ENCODE measurements at regions not wholly inside any gene's neighbourhood (a gene's known extent, or its start where the extent isn't known, plus 50 kb on each side); places are given as distances from the start of the nearest gene placed in this dataset.

DNA sequence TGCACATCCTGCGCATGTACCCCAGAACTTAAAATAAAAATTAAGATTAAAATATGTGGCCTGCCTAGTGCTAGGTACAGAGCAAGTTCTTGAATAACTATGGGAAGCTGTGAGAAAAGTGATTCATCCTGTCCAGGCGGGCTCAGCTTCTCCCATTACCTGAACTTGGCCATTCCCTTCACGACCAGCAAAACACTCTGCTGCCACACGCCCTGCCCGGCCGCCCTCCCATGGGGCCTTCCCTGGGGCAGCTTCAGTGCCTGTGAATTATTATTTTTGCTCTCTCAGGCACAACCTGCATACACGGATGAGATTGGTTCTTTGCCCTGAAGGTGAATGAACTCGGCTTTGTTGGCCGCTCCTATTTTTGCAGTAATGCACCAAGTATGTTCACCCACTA, 209.2 kb upstream of the SHH start:
- intact Hi-C loops (cut with DNase I): no loop called here
- ATAC-seq (no peak), DNase-seq (no peak)
- Histone ChIP-seq H3K4me1 (no peaks in the 10 kb centered on the region), H3K27ac (no peak overlapping the region), H3K36me3 (no peaks in the 10 kb centered on the region), H3K4me3 (no peak overlapping the region), H3K27me3 (peaks cover 0 to 6% (median 4%) of the 10 kb centered on the region in 7 donors), H3K9me3 (peaks cover 0 to 5% (median 0%) of the 10 kb centered on the region in 11 donors)
- 86 to 88% methylated on average over 9 of the region's 9 CpGs for WGBS, 2 donors
- TF ChIP-seq, protein P1, sequence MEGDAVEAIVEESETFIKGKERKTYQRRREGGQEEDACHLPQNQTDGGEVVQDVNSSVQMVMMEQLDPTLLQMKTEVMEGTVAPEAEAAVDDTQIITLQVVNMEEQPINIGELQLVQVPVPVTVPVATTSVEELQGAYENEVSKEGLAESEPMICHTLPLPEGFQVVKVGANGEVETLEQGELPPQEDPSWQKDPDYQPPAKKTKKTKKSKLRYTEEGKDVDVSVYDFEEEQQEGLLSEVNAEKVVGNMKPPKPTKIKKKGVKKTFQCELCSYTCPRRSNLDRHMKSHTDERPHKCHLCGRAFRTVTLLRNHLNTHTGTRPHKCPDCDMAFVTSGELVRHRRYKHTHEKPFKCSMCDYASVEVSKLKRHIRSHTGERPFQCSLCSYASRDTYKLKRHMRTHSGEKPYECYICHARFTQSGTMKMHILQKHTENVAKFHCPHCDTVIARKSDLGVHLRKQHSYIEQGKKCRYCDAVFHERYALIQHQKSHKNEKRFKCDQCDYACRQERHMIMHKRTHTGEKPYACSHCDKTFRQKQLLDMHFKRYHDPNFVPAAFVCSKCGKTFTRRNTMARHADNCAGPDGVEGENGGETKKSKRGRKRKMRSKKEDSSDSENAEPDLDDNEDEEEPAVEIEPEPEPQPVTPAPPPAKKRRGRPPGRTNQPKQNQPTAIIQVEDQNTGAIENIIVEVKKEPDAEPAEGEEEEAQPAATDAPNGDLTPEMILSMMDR (IDR thresholded peaks at IDR 0.05): no peak

DNA sequence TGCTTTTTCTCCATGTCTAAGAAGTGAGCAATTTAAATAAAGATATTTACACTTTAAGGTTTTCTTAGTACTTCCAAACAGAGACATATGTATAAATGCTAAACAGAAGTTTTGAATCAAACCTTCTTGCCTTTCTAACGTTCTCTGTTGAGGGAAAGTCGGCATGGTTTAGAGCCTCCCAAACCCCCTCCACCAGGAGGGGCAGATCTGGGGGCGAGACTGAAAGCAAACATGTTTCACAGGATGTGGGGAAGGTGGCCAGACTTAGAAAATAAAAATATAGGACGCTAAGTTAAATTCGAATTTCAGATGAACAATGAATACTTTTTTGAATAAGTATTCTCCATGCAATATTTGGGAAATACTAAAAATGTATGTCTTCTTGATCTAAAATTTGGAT, 208.3 kb upstream of the SHH start:
- H3K27ac ChIP-seq: no peak overlapping the region
- DNase-seq: no peak
- TF ChIP-seq, protein P1 (IDR thresholded peaks at IDR 0.05): no peak
- no peak for ATAC-seq
- H3K27me3 ChIP-seq: peaks cover 0 to 8% (median 4%) of the 10 kb centered on the region in 7 donors
- WGBS, 2 donors: 75 to 77% methylated on average over 5 of the region's 5 CpGs
- no peaks in the 10 kb centered on the region for H3K36me3 ChIP-seq
- peaks cover 0 to 5% (median 0%) of the 10 kb centered on the region in 11 donors for H3K9me3 ChIP-seq
- intact Hi-C loops (cut with DNase I): no loop called here
- no peaks in the 10 kb centered on the region for H3K4me1 ChIP-seq
- H3K4me3 ChIP-seq: no peak overlapping the region

DNA sequence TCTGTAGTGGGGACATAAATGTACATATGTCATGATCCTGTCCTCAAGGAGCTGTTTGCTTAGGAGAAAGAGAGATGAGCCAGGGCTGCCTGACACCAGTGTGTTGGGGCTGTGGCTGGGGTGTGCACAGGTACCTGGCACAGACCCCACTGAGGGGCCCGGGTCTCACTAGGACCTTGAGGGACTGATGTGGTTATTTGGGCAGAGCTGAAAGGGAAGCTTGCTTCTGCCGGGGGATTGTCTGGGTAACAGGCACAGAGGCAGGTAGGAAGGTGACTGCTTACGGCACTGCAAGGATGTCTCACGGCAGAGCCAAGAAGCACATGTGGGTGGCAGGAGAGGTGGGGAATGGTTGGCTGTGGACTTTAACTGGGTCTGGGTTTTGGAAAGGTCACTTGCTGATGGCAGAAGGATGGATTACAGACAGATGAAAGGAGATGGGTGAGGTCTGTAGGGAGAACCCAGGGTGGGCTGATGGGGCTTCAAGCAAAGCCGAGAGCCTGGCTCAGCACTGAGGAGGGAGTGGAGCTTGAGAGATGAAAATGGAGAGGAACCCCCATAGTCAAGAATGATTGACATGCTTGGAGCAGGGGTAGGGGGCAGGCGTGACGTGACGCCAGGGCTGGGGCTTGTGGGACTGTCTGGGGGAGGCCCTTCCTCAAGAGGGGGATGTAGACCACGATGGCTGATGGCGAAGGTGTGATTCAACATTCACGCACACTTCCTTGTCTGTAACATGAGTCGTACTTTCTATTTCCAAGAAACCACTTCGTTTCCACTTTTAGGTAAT, 207.7 kb upstream of the SHH start:
- no peaks in the 10 kb centered on the region for H3K4me1 ChIP-seq
- no peaks in the 10 kb centered on the region for H3K36me3 ChIP-seq
- H3K27ac ChIP-seq: no peak overlapping the region
- H3K9me3 ChIP-seq: peaks cover 0 to 5% (median 0%) of the 10 kb centered on the region in 11 donors
- intact Hi-C loops (cut with DNase I): no loop called here
- H3K27me3 ChIP-seq: peaks cover 0 to 10% (median 4%) of the 10 kb centered on the region in 7 donors
- TF ChIP-seq, protein P1 (IDR thresholded peaks at IDR 0.05): no peak
- 85 to 87% methylated on average over 13 of the region's 13 CpGs for WGBS, 2 donors
- H3K4me3 ChIP-seq: no peak overlapping the region
- no peak for ATAC-seq
- DNase-seq: no peak

DNA sequence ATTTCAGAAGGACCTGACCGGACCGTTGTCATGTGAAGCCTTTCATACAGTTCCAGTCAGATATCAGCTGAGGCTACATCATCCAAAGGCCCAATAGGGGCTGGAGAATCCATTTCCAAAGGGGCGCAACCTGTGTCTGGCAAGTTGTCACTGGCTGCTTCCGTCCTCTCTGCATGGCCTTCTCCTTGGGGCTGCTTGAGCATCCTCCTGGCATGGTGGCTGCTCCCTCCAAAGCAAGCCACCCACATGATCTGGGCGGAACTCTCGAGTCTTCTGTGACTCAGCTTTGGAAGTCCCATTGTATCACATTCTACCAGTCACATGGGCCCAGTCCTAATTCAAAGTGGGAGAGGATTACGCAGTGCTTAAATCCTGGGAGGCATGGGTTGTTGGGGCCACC, 207.0 kb upstream of the SHH start:
- Histone ChIP-seq H3K36me3 (no peaks in the 10 kb centered on the region), H3K4me1 (no peaks in the 10 kb centered on the region), H3K27ac (no peak overlapping the region), H3K9me3 (peaks cover 0 to 5% (median 0%) of the 10 kb centered on the region in 11 donors), H3K27me3 (peaks cover 0 to 10% (median 4%) of the 10 kb centered on the region in 7 donors), H3K4me3 (no peak overlapping the region)
- DNase-seq (no peak), ATAC-seq (no peak)
- TF ChIP-seq, protein P1 (IDR thresholded peaks at IDR 0.05): no peak
- intact Hi-C loops (cut with DNase I): no loop called here
- 91 to 93% methylated on average over 7 of the region's 7 CpGs for WGBS, 2 donors

Data from heart right ventricle (tissue), 16 donors.